GM18498 (cell line): ENCODE measurements at regions not wholly inside any gene's neighbourhood (a gene's known extent, or its start where the extent isn't known, plus 50 kb on each side); places are given as distances from the start of the nearest gene placed in this dataset.
"Not testable (repeated sequence)": the region's sequence is repeated elsewhere in the genome, so short reads cannot be mapped to it uniquely, and the experiment has no call there.

Experiments
- ATAC-seq: cut with Tn5 transposase; IDR thresholded peaks from one replicate; pipeline ENCODE4 v1.9.1; 2021; ENCODE audit warnings: mild to moderate bottlenecking, moderate library complexity; ENCODE audit not compliant: unreplicated experiment

DNA sequence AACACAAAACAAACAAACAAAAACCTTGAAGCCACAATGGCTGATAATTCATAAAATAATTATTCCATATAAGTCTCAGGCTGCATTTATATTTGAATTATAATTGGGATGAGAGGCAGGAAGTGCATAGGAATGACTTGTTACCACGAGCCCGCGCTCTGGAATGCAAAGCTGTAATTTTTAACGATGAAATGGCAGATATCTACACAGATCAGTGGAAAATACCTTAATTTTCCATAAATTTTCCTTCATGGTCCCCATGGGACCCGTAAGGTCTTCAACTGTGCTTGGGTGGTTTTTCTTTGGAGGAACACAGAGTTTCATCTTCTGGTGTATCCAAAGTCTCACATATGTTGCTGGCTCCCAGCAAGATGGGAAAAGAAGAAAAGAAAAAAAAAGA, 226.8 kb downstream of the SHOX start:
- no peak for ATAC-seq

DNA sequence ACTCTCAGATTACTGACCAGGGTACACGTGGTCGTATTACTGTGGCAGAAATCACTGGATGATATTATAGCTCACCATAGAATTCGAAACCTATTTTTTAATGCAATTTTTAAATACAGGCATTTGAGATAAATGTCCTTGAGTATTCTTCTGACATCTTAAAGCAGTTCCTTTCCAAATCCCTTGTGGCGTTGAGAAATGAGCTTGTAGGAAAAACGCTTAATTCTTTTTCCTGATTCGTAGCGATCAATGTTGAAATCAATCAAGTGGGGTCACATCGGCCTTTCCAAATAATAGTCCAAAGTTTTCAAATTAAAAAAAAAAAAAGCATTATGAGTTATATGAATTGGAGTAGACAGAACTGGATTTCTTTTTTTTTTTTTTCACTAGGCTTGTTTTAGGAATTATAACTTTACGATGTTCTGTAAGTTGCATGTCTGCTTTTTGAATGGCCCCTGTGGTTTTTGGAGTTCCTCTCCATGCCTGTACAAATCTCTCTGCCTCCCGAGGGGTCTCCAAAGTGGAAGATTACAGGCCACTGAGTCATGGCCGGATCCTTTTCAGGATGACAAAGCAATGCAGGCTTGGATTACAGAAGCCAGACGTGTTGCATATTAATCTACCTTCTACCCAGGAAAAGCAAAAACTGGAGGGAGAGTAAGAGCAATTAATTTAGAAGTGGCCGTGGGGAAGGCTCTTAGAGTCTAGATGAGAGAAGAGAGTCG, 226.1 kb downstream of the SHOX start:
- no peak for ATAC-seq

DNA sequence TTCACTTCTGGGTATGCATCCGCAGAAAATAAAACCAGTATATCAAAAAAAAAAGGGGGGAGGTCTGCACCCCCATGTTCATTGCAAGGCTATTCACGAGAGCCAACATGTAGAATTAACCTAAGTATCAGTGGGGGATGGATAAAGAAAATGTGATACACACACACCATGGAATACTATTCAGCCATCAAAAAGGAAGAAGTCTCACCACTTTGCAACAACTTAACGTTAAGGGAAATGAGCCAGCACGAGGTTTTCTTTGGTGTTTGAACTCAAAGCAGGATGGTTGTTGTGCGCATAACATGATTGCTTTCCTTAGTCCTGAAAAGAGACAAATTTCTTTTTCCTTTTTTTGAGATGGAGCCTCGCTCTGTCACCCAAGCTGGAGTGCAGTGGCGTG, 222.7 kb downstream of the SHOX start:
- no peak for ATAC-seq

DNA sequence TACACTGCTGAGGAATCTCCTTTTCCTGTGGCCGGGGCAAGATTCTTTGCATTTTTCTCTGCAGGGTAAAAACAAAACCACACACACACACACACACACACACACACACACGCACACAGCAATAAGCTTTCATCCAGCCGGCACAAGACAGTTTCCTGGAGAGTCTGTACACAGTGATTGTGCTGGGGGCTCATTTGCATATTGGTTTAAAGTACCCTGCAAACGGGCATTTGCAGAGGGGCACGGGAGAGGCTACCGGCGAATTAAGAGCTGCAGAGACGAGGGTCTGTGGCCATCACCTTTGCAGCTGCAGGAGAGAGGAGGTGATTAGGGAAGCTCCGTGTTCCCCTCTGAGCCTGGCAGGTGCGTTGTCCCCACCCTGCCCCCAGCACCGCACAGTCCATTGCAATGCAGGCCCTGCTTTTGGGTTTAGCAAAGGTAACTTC, 219.9 kb downstream of the SHOX start:
- ATAC-seq = no peak

DNA sequence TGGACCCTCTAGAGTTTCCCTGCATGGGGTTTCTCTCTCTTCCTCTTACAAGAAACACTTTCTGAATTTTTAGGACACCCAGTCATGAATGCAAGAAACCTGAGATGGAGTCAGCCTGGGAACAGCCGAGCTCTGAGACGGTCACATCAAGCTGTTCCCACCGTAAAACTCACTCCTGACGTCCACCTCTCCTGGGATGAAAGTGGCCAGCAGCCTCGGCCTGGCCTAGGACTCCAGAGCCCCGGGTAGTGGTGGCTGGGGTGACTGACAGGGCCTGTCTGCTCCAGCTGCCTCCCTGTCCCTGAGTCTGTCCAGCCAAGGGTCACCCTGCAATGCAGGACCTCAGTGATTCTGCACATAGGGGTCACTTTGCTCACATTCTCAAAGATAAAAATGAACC, 217.8 kb downstream of the SHOX start:
- no peak for ATAC-seq

DNA sequence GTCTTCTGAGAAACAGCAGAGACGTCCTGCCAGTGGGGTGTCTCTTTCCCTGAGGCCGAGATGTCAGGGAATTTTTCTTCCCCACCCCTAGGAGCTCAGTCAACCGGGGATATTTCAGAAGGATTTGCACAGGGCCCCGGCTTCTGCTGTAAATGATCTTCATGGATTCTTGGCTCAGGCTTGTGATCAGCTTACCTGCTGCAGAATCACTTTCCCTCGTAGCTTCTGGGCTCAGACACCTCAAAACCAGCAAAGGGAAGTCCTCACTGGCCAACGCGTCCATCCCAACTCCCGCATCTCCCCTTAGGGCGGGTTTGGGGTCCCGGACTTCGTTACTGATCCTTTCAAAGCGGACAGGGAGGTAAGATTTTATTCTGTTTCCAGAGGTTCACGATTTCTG, 212.7 kb downstream of the SHOX start:
- ATAC-seq = no peak

DNA sequence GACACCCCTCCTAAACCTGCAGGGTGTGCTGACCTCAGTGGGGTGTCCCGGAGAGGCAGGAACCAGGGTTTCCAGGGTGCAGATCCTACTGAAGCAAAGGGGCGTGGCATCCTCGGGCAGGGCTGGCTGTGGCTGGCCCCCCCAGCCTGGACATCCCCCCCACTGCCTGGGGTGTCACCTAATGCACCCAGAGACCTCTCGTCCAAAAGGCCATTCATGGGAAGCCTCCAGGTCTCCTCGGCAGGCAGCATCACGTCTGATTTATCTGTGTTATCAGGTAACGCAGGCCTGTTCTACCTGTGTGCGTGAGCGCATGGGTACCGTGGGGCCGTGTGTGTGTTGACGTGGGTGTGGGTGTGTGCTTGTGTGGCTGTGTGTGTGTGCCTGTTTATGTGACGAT, 210.0 kb downstream of the SHOX start:
- no peak for ATAC-seq

DNA sequence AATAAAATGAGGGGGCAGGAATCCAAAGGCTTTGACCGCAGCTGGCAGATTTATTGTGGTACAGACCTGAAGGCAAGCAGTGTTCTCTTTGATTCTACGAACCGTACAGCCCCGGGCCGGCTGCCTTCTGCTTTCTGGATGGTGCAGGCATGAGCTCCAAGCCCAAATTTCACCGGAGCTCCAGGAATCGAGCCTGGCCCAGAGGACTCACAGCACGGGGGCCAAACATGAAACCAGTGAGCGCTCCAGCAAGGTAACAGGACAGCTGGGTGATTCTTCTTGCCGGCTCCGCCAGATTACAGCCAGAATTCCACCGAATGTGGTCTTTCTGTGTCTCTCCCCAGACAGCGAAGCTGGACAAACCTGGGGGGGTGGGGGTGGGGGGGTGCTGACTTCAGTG, 208.1 kb downstream of the SHOX start:
- ATAC-seq = not testable (repeated sequence)

DNA sequence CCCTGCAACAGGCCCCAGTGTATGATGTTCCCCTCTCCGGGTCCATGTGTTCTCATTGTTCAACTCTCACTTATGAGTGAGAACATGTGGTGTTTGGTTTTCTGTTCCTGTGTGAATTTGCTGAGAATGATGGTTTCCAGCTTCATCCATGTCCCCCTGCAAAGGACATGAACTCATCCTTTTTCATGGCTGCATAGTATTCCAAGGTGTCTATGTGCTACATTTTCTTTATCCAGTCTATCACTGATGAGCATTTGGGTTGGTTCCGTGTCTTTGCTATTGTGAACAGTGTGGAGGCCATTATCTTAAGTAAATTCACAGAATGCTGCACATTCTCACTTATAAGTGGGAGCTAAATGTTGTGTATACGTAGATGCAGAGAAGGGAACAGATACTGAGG, 205.3 kb downstream of the SHOX start:
- ATAC-seq = not testable (repeated sequence)

DNA sequence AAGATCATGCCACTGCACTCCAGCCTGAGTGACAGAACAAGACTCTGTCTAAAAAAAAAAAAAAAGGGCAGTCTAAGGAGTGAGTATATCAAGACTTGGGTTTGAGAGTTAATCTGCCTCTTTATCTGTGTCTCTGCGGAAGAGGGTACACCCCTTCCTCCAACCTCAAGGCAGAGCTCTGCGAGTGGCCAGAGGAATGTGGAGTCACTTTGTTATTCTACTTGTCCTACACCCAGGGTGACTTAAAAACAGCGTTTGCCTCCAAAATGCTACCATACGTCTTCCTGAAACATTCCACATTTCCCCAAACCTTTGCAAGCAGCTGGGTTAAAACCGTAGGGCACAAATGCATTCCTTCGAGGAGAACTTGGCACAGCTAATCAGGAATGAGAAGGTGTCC, 199.9 kb downstream of the SHOX start:
- ATAC-seq = no peak

DNA sequence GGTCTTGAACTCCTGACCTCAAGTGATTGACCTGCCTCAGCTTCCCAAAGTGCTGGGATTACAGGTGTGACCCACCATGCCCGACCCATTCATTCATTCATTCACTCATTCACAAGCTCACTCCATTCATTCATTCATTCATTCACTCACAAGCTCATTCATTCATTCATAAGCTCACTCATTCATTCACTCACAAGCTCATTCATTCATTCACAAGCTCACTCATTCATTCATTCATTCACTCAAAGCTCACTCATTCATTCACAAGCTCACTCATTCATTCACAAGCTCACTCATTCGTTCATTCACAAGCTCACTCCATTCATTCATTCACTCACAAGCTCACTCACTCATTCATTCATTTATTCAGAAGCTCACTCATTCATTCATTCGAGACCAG, 198.6 kb downstream of the SHOX start:
- ATAC-seq = no peak

DNA sequence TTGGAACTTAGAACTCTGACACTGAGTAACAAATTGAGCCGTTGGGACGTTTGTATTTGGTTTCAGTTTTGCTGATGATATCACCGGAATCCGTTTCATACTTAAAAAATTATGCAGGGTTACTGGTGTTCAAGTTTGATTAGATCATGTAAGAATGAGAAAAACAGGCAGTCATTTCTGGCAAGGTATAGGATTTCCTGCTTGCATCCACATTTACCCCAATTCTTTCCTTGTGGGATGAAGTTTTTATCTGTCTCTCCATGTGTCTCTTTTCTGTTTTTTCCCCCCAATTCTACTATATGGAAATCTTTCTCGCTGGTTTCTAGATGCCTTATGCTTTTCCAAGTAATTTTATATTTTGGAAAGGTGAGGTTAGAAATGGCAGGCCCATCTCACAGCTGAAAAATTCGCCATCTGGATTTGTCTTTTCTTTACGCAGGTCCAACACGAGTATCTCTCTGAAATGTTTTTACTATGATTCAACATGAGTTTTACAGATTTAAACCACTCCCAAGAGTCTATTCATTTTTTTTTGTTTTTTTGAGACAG, 197.9 kb downstream of the SHOX start:
- no peak for ATAC-seq

DNA sequence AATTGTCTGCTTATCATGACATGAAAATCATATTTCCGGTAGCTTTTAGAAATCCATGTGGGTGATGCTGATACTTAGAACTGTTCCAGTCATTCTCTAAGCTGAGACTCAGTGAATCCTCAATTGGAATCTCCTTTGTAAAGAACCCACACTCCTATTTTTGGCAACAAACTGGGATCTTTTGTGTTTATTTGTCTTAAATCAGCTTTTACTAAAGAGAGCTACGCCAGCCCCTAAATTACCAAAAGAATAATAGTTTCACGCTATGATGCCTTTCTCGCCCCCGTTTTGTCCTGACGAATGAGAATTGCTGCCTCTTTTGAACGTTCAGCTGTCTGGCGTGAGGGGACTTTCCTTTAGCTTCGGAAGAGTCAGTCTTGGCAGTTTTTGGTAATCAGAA, 195.9 kb downstream of the SHOX start:
- no peak for ATAC-seq

DNA sequence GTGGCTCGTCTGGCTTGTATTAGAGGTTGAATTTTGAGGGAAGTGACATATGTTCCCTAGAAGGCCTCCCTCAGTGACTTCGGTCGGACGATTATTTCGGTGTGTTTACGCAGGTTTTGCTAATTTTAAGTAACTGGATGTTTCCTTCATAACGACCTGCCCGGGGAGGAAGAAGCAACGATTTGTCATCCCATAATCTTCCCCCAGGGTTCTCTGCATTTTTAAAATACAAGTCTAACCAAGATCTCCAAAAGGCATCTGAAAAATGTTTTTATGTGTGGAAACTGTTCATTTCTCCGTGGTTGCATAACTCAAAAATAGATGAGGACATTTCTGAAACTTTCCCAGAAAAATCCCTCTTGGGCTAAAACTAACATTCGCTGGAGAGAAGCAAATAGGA, 195.4 kb downstream of the SHOX start:
- no peak for ATAC-seq

DNA sequence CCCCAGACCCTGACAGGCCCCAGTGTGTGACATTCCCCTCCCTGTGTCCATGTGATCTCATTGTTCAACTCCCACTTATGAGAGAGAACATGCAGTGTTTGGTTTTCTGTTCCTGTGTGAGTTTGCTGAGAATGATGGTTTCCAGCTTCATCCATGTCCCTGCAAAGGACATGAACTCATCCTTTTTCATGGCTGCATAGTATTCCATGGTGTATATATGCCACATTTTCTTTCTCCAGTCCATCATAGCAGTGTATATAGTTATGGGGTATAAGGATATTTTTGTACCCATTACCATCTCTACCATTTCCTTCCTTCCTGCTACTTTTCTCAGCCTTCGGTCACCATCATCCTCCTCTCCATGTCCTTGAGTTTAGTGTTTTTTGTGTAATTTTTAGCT, 192.5 kb downstream of the SHOX start:
- not testable (repeated sequence) for ATAC-seq

DNA sequence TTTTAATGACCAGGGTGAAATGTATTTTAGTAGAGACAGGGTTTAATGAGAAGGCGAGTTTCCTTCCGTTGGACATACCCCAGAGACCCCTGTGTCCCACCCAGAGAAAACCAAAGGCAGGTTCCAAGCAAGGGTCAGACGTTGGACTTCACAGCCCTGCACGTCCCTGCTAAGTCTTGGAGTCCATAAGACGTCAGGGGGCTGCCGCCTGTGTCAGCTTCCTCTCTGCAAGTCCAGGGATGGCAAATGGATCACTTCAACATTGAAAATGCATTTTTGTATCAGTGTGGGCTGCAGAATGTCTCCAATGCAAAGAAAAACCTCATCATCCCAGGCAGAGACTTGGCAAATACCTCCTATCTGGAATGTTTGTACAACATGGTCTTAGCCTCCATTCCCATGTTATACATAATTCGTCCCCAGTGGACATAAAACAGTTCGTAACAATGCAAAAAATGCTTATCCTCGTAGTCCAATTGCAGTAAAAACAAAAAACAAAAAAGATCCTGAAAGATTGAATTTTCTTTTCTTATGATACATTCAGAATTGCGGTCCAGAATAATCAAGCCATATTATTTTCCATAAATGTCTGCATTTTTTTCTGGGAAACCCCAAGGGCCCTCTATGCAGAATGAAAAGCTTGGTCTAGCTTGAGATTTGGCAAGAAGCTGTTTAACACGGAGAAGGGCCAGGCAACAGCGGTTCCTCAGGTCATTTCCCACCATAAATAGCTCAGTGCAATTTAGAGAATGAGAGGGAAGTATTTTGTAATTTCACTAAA, 190.9 kb downstream of the SHOX start:
- ATAC-seq = no peak

DNA sequence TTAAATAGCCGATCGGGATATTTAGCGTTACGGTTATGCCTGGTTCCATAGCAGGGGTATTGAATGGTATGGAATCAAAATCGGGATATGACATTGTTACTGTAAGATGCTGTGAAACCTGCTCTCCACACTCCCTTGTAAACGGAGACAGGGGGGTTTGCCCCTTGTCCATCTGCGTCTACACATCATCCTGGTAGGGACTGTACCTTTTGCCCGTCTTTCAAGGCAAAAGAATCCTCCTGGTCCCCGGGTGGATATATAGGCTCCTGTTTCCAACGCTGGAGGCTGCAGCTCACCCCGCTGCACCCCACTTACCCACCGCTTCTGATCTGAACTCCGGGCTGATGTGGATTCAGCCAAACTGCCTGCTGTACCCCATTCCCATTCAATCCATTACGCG, 189.1 kb downstream of the SHOX start:
- no peak for ATAC-seq

DNA sequence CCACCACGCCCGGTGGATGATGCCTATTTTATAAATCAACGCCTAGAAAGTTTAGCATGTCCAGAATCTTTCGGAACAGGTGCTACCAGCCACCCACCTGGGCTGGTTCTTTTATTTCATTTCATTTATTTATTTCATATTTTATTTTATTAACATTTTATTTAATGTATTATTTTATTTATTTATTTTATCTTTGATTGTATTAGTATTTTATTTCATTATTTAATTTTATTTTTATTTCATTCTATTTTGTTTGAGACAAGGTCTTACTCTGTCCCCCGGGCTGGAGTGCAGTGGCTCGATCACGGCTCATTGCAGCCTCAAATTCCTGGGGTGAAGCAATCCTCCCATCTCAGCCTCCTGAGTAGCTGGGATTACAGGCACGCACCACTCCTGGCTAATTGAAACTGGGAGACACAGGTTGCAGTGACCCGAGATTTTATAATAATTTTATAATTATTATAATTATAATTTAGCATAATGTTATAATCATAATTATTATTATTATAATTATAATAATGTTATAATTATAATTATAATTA, 187.2 kb downstream of the SHOX start:
- no peak for ATAC-seq

DNA sequence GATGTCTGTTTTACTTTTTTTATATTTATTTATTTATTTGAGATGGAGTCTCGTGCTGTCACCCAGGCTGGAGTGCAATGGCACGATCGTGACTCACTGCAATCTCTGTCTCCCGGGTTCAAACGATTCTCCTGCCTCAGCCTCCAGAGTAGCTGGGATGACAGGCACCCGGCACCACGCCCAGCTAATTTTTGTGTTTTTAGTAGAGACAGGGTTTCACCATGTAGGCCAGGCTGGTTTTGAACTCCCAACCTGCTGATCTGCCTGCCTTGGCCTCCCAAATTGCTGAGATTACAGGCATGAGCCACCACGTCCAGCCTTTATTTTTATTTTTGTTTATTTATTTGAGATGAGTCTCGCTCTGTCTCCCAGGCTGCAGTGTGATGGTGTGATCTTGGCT, 186.6 kb downstream of the SHOX start:
- not testable (repeated sequence) for ATAC-seq

DNA sequence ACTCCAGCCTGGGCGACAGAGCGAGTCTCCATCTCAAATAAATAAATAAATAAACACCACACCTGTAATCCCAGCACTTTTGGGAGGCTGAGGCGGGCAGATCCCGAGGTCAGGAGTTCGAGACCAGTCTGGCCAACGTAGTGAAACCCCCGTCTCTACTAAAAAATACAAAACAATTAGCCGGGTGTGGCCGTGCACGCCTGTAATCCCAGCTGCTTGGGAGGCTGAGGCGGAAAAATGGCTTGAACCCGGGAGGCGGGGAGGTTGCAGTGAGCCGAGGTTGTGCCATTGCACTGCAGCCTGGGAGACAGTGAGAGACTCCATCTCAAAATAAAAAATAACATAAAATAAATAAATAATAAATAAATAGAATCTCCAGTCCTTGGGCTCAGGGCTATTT, 185.8 kb downstream of the SHOX start:
- no peak for ATAC-seq

DNA sequence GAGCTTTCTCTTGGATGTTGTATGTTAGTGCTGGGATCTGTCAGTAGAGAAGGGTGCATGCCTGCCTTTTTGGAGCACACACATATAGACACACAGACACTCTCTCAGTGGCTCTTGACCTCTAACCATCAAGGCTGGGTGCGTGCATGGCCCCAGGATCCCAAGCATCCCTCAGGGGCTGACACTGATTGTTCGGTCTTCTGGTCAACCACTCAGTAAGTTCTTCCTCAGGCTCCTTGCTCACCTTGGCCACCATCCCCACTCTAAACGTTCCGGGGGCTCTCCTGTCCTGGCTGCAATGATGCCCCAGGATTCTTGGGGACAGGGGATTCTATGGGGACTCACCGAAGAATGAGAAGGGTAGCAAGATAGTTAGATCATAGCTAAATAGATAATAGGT, 179.6 kb downstream of the SHOX start:
- no peak for ATAC-seq

DNA sequence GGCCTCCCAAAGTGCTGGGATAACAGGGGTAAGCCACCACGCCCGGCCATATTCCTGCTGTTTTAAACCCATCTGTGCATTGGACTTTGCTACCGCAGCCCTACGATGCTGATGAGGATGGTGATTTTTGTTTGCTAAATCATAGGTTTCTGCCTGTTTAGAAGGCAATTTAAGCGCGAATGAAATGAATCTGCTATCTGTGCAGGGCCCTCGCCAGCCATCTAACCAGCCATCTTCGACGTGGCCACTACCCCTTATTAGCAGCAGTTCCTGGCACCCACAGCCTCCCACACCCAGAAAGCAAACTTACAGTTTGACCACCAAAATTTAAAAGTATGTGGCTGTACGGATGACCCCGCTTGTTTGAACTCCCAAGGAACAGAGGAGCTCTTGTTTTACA, 178.5 kb downstream of the SHOX start:
- ATAC-seq = no peak
